ENCODE measurements at regions not wholly inside any gene's neighbourhood (a gene's known extent, or its start where the extent isn't known, plus 50 kb on each side); places are given as distances from the start of the nearest gene placed in this dataset.

DNA sequence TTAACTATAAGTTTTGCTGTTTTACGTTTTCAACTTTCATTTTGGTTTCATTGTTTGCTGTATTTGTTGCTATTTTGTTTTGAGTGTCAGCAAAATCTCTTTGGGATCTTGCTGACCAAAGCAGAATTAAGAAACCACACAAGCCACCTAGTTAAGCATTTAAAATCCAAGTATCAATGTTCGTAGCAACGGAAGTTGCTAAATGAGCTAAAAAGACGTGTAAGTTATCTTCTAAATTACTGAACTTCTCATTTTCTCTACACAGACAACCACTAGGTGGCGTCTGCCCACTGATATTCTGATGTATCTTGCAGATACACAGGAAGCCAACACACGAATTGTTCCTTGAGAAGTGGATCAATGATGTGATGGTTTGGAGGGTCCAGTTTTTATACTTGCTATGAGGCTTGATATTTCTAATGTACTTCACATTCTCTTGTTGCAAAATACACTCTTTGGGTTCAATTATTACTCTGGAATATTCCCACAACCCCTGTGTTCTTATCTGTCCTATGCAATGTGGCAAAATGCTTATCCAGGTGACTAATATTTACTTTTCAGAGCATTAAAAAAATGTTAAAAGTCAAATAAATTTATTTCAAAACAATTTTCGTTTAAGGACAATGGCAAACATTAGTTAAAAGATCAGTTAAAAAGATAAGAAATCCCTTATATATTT, 250.5 kb downstream of the TECRL start:
- TF ChIP-seq SIN3A (IDR thresholded peaks at IDR 0.05; ENCODE audit: borderline replicate concordance, low read depth, low read length) (no peak), ZNF607 (CRISPR knock-in tag; IDR thresholded peaks at IDR 0.05; ENCODE audit: borderline replicate concordance) (no peak), ZNF446 (CRISPR knock-in tag; IDR thresholded peaks at IDR 0.05) (no peak), IKZF4 (CRISPR knock-in tag; IDR thresholded peaks at IDR 0.05; ENCODE audit: borderline replicate concordance, low read depth, not compliant biosample characterization) (no peak), ZBTB39 (CRISPR knock-in tag; IDR thresholded peaks at IDR 0.05) (no peak), TP53 (CRISPR knock-in tag; conservative IDR thresholded peaks at IDR 0.05) (no peak), ZNF317 (CRISPR knock-in tag; IDR thresholded peaks at IDR 0.05) (no peak), HCFC1 (IDR thresholded peaks at IDR 0.05; ENCODE audit: low read depth, low read length) (no peak), NBN (conservative IDR thresholded peaks at IDR 0.05) (no peak), POLR2AphosphoS5 (IDR thresholded peaks at IDR 0.05; ENCODE audit: low read depth, low read length) (no peak), ZNF557 (CRISPR knock-in tag; IDR thresholded peaks at IDR 0.05) (no peak)
- TF ChIP-seq, protein P1, sequence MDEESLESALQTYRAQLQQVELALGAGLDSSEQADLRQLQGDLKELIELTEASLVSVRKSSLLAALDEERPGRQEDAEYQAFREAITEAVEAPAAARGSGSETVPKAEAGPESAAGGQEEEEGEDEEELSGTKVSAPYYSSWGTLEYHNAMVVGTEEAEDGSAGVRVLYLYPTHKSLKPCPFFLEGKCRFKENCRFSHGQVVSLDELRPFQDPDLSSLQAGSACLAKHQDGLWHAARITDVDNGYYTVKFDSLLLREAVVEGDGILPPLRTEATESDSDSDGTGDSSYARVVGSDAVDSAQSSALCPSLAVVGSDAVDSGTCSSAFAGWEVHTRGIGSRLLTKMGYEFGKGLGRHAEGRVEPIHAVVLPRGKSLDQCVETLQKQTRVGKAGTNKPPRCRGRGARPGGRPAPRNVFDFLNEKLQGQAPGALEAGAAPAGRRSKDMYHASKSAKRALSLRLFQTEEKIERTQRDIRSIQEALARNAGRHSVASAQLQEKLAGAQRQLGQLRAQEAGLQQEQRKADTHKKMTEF (CRISPR knock-in tag; IDR thresholded peaks at IDR 0.05): no peak
- TF ChIP-seq, protein P2, sequence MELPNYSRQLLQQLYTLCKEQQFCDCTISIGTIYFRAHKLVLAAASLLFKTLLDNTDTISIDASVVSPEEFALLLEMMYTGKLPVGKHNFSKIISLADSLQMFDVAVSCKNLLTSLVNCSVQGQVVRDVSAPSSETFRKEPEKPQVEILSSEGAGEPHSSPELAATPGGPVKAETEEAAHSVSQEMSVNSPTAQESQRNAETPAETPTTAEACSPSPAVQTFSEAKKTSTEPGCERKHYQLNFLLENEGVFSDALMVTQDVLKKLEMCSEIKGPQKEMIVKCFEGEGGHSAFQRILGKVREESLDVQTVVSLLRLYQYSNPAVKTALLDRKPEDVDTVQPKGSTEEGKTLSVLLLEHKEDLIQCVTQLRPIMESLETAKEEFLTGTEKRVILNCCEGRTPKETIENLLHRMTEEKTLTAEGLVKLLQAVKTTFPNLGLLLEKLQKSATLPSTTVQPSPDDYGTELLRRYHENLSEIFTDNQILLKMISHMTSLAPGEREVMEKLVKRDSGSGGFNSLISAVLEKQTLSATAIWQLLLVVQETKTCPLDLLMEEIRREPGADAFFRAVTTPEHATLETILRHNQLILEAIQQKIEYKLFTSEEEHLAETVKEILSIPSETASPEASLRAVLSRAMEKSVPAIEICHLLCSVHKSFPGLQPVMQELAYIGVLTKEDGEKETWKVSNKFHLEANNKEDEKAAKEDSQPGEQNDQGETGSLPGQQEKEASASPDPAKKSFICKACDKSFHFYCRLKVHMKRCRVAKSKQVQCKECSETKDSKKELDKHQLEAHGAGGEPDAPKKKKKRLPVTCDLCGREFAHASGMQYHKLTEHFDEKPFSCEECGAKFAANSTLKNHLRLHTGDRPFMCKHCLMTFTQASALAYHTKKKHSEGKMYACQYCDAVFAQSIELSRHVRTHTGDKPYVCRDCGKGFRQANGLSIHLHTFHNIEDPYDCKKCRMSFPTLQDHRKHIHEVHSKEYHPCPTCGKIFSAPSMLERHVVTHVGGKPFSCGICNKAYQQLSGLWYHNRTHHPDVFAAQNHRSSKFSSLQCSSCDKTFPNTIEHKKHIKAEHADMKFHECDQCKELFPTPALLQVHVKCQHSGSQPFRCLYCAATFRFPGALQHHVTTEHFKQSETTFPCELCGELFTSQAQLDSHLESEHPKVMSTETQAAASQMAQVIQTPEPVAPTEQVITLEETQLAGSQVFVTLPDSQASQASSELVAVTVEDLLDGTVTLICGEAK (IDR thresholded peaks at IDR 0.05): no peak
- TF ChIP-seq, protein P2 (CRISPR knock-in tag; IDR thresholded peaks at IDR 0.05): no peak

All from HepG2 (cell line).